ENCODE measurements at regions not wholly inside any gene's neighbourhood (a gene's known extent, or its start where the extent isn't known, plus 50 kb on each side); places are given as distances from the start of the nearest gene placed in this dataset.

- in situ Hi-C loops (cut with HindIII; ENCODE audit: low sequenced_read_pairs), result no loop called here
- TF ChIP-seq CTCF (IDR thresholded peaks at IDR 0.05; ENCODE audit: low read depth, low read length), result no peak
- DNase-seq (ENCODE audit: low read depth, low spot score), result no peak
- H3K4me3 ChIP-seq (ENCODE audit: low read depth, low read length), result no peak overlapping the region
Measured at GRCh38 chrX:67872958-67873357, 329.1 kb downstream of the AR start.

GRCh38 chrX:67892401-67892800 is 348.6 kb downstream of the AR start:
- in situ Hi-C loops (cut with HindIII; ENCODE audit: low sequenced_read_pairs), result no loop called here
- no peak for TF ChIP-seq CTCF (IDR thresholded peaks at IDR 0.05; ENCODE audit: low read depth, low read length)
- H3K4me3 ChIP-seq (ENCODE audit: low read depth, low read length), result no peak overlapping the region
- DNase-seq (ENCODE audit: low read depth, low spot score), result no peak

DNA sequence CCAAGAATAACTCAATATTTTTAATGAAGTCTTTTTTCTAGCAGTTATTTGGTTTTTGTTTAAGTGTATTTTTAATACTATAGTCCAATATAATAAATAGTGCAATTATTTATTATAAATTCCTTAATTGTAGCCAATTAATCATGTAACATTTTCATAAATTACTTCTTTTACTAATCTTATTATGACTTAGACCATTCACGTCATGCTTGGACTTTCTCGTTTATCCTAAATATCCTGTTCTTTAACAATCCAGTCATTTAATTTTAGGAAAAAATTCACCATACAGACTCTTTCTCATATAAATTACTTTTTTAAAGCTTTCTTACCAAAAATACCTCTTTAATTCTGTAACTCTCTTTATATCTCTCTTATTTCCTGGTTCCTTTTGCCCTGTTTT is 350.1 kb downstream of the AR start:
- DNase-seq (ENCODE audit: low read depth, low spot score), result peak; percentile 31
- in situ Hi-C loops (cut with HindIII; ENCODE audit: low sequenced_read_pairs), result no loop called here
- no peak for TF ChIP-seq CTCF (IDR thresholded peaks at IDR 0.05; ENCODE audit: low read depth, low read length)
- no peak overlapping the region for H3K4me3 ChIP-seq (ENCODE audit: low read depth, low read length)

GRCh38 chrX:67917421-67918010 is 373.7 kb downstream of the AR start:
- no peak overlapping the region for H3K4me3 ChIP-seq (ENCODE audit: low read depth, low read length)
- TF ChIP-seq CTCF (IDR thresholded peaks at IDR 0.05; ENCODE audit: low read depth, low read length), result no peak
- no peak for DNase-seq (ENCODE audit: low read depth, low spot score)
- in situ Hi-C loops (cut with HindIII; ENCODE audit: low sequenced_read_pairs), result no loop called here

- H3K4me3 ChIP-seq (ENCODE audit: low read depth, low read length), result no peak overlapping the region
- DNase-seq (ENCODE audit: low read depth, low spot score), result no peak
- in situ Hi-C loops (cut with HindIII; ENCODE audit: low sequenced_read_pairs), result no loop called here
- no peak for TF ChIP-seq CTCF (IDR thresholded peaks at IDR 0.05; ENCODE audit: low read depth, low read length)
Measured at GRCh38 chrX:67922966-67923365, 379.1 kb downstream of the AR start.

DNA sequence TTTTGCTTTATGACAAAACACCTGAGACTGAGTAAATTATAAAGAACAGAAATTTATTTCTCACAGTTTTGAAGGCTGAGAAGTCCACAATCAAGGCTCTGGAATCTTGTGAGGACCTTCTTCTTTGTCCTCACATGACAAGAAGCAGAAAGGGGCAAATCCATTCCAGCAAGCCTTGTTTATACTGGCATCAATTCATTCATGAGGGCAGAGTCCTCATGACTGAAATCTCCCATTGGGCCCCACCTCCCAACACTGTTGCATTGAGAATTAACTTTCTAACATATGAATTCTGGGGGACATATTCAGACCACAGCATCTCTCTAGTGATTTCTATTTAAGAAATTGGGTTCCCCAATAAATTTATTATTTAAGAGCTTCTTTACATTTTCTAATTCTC is 395.4 kb downstream of the AR start:
- DNase-seq (ENCODE audit: low read depth, low spot score), result no peak
- TF ChIP-seq CTCF (IDR thresholded peaks at IDR 0.05; ENCODE audit: low read depth, low read length), result no peak
- no peak overlapping the region for H3K4me3 ChIP-seq (ENCODE audit: low read depth, low read length)
- in situ Hi-C loops (cut with HindIII; ENCODE audit: low sequenced_read_pairs), result no loop called here

GRCh38 chrX:67949270-67949669 is 405.4 kb downstream of the AR start:
- H3K4me3 ChIP-seq (ENCODE audit: low read depth, low read length), result no peak overlapping the region
- in situ Hi-C loops (cut with HindIII; ENCODE audit: low sequenced_read_pairs), result no loop called here
- DNase-seq (ENCODE audit: low read depth, low spot score), result no peak
- no peak for TF ChIP-seq CTCF (IDR thresholded peaks at IDR 0.05; ENCODE audit: low read depth, low read length)

Data from astrocyte of the spinal cord (primary cell).